ENCODE measurements at regions not wholly inside any gene's neighbourhood (a gene's known extent, or its start where the extent isn't known, plus 50 kb on each side); places are given as distances from the start of the nearest gene placed in this dataset.
"Not testable (repeated sequence)": the region's sequence is repeated elsewhere in the genome, so short reads cannot be mapped to it uniquely, and the experiment has no call there.

- DNase-seq, result no peak
Measured at GRCh38 chr11:46223252-46223513, 54.3 kb upstream of the CREB3L1 start.

- DNase-seq, result no peak
Measured at GRCh38 chr11:46222490-46223251, 54.8 kb upstream of the CREB3L1 start.

- no peak for DNase-seq
Measured at GRCh38 chr11:46220313-46220712, 57.1 kb upstream of the CREB3L1 start.

GRCh38 chr11:46216765-46217089, 60.7 kb upstream of the CREB3L1 start:
- no peak for DNase-seq

GRCh38 chr11:46216019-46216764, 61.3 kb upstream of the CREB3L1 start:
- DNase-seq, result peak in 1 of 2 donors; percentile 61

- no peak for DNase-seq
Measured at GRCh38 chr11:46215208-46215931, 62.1 kb upstream of the CREB3L1 start.

GRCh38 chr11:46212720-46213119, 64.7 kb upstream of the CREB3L1 start:
- no peak for DNase-seq

- no peak for DNase-seq
Measured at GRCh38 chr11:46210856-46211255, 66.6 kb upstream of the CREB3L1 start.

GRCh38 chr11:46210133-46210636, 67.3 kb upstream of the CREB3L1 start:
- DNase-seq, result peak; percentile 83 to 91

GRCh38 chr11:46209624-46210023, 67.8 kb upstream of the CREB3L1 start:
- not testable (repeated sequence) for DNase-seq

GRCh38 chr11:46208803-46209202, 68.7 kb upstream of the CREB3L1 start:
- DNase-seq, result no peak

- no peak for DNase-seq
Measured at GRCh38 chr11:46207270-46207669, 70.2 kb upstream of the CREB3L1 start.

GRCh38 chr11:46204415-46204814, 73.0 kb upstream of the CREB3L1 start:
- DNase-seq, result not testable (repeated sequence)

GRCh38 chr11:46203746-46204145, 73.7 kb upstream of the CREB3L1 start:
- DNase-seq, result no peak

- DNase-seq, result no peak
Measured at GRCh38 chr11:46202696-46203391, 74.6 kb upstream of the CREB3L1 start.

GRCh38 chr11:46202149-46202548, 75.3 kb upstream of the CREB3L1 start:
- no peak for DNase-seq

- no peak for DNase-seq
Measured at GRCh38 chr11:46200537-46201281, 76.8 kb upstream of the CREB3L1 start.

- no peak for DNase-seq
Measured at GRCh38 chr11:46198245-46199240, 77.3 kb upstream of the PHF21A start.

GRCh38 chr11:46197421-46197820, 76.2 kb upstream of the PHF21A start:
- no peak for DNase-seq

- DNase-seq, result no peak
Measured at GRCh38 chr11:46188017-46188416, 66.8 kb upstream of the PHF21A start.

- no peak for DNase-seq
Measured at GRCh38 chr11:46183819-46184218, 62.6 kb upstream of the PHF21A start.

Data from inflammatory macrophage (primary cell).